Neuron (in vitro differentiated cells): ENCODE measurements at regions not wholly inside any gene's neighbourhood (a gene's known extent, or its start where the extent isn't known, plus 50 kb on each side); places are given as distances from the start of the nearest gene placed in this dataset.

ENCODE experiments used
- H2AFZ ChIP-seq: one replicate; pipeline ENCODE4 v1.6.1; 2013; ENCODE audit warnings: low read depth, mild to moderate bottlenecking, inconsistent platforms, low read length, moderate library complexity
- H3K27me3 ChIP-seq: one replicate; pipeline ENCODE4 v1.6.1; 2013; ENCODE audit warnings: low read length; ENCODE audit not compliant: insufficient read depth
- H3K36me3 ChIP-seq: one replicate; pipeline ENCODE4 v1.6.1; 2013; ENCODE audit warnings: low read length; ENCODE audit not compliant: insufficient read depth
- H3K4me1 ChIP-seq: one replicate; pipeline ENCODE4 v1.6.1; 2013; ENCODE audit warnings: low read length; ENCODE audit not compliant: insufficient read depth
- H3K4me3 ChIP-seq: 2 replicates; pipeline ENCODE4 v1.5.1; 2013; ENCODE audit warnings: mild to moderate bottlenecking, low read length, moderate library complexity
- H3K9me3 ChIP-seq: one replicate; pipeline ENCODE4 v1.6.1; 2013; ENCODE audit warnings: low read length

DNA sequence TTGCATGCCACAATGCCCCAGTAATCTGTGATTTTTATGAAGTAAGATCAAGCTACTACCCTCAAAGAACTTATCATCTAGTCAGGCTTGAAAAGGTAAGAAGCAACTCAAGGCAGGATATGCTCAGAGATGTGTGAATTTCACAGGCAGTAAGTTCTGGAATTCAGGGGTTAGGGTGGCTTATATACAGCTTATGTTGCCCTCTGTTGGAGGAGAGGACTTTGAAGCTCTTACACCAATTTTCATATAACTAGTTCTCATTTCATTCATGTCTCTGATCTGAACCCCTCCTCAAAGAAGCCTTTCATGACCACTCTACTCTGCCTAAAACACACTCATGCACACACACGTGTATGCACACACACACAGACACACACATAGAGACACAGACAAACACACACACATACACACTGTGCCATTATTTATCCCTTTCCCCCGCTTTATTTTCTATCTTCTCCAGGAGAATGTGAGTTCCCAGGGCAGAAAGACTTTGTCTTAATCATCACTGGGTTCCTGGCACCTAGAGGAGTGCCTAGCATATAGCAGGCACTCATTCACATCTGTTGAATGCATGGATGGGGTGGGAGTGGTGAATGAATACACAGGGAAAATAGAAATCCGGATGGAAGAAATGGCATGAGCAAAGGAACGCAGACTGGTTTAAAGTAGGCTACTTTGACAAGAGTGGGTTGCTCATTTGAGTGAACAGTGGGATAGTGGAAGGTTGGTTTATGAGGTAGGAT lies 220.7 kb upstream of the ZBED5 start:
- peaks cover 14% of the 10 kb centered on the region for H3K4me1 ChIP-seq
- no peaks in the 10 kb centered on the region for H3K9me3 ChIP-seq
- H3K27me3 ChIP-seq = no peaks in the 10 kb centered on the region
- no peak overlapping the region for H3K4me3 ChIP-seq
- H2AFZ ChIP-seq = no peak overlapping the region
- no peaks in the 10 kb centered on the region for H3K36me3 ChIP-seq

DNA sequence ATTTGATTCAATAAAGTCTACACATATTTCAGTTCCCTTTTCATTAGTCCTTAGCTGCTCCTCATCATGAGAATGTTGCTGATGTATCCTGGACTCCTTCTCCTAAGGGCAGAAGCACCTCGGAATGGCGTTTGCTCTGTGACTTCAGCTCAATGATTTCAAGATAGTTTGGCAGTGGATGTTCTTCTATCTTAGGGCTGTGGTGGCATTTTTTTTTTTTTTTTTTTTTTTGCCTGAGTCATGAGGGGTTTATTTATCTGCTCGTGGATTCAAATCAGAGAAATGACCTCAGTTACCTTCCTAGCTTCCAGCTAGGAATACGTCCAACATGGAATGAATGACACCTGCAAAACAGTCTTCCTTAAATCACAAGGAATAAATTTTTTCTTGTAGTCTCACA lies 220.0 kb upstream of the ZBED5 start:
- Histone ChIP-seq H3K4me1 (peaks cover 14% of the 10 kb centered on the region), H2AFZ (no peak overlapping the region), H3K27me3 (no peaks in the 10 kb centered on the region), H3K4me3 (no peak overlapping the region), H3K36me3 (no peaks in the 10 kb centered on the region), H3K9me3 (no peaks in the 10 kb centered on the region)

DNA sequence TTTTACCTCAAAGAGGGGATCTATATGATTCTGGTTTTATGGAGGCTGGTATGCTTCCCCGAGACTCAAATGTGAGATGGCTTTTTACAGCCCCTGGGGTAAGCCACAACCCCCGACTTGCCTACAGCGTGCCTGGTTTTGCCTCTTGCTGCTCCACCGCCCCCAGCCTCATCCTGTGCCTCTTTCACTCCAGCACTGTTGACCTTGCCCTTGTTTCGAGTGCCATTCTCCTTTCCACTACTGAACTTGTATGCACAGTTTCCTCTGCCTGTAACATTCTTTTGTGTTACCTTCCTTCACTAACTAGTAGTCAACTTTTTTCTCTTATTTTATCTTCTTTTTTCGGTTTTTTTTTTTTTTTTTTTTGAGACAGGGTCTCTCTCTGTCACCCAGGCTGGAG lies 219.0 kb upstream of the ZBED5 start:
- no peak overlapping the region for H3K4me3 ChIP-seq
- peaks cover 11% of the 10 kb centered on the region for H3K4me1 ChIP-seq
- H3K27me3 ChIP-seq = no peaks in the 10 kb centered on the region
- H2AFZ ChIP-seq = no peak overlapping the region
- H3K9me3 ChIP-seq = no peaks in the 10 kb centered on the region
- H3K36me3 ChIP-seq = no peaks in the 10 kb centered on the region

- Histone ChIP-seq H3K36me3 (no peaks in the 10 kb centered on the region), H3K4me3 (no peak overlapping the region), H3K4me1 (peaks cover 5% of the 10 kb centered on the region), H3K9me3 (no peaks in the 10 kb centered on the region), H2AFZ (no peak overlapping the region), H3K27me3 (no peaks in the 10 kb centered on the region)
Observed at GRCh38 chr11:11076276-11076675, 218.4 kb upstream of the ZBED5 start.

- H3K36me3 ChIP-seq = no peaks in the 10 kb centered on the region
- no peaks in the 10 kb centered on the region for H3K27me3 ChIP-seq
- no peak overlapping the region for H3K4me3 ChIP-seq
- H3K4me1 ChIP-seq = no peaks in the 10 kb centered on the region
- no peak overlapping the region for H2AFZ ChIP-seq
- no peaks in the 10 kb centered on the region for H3K9me3 ChIP-seq
Observed at GRCh38 chr11:11075515-11076171, 217.8 kb upstream of the ZBED5 start.

GRCh38 chr11:11074686-11075335 lies 217.0 kb upstream of the ZBED5 start:
- no peaks in the 10 kb centered on the region for H3K4me1 ChIP-seq
- H3K4me3 ChIP-seq = no peak overlapping the region
- no peaks in the 10 kb centered on the region for H3K36me3 ChIP-seq
- H2AFZ ChIP-seq = no peak overlapping the region
- no peaks in the 10 kb centered on the region for H3K27me3 ChIP-seq
- H3K9me3 ChIP-seq = no peaks in the 10 kb centered on the region

- no peak overlapping the region for H2AFZ ChIP-seq
- no peaks in the 10 kb centered on the region for H3K4me1 ChIP-seq
- no peak overlapping the region for H3K4me3 ChIP-seq
- no peaks in the 10 kb centered on the region for H3K36me3 ChIP-seq
- H3K27me3 ChIP-seq = no peaks in the 10 kb centered on the region
- H3K9me3 ChIP-seq = no peaks in the 10 kb centered on the region
Observed at GRCh38 chr11:11073996-11074395, 216.1 kb upstream of the ZBED5 start.

DNA sequence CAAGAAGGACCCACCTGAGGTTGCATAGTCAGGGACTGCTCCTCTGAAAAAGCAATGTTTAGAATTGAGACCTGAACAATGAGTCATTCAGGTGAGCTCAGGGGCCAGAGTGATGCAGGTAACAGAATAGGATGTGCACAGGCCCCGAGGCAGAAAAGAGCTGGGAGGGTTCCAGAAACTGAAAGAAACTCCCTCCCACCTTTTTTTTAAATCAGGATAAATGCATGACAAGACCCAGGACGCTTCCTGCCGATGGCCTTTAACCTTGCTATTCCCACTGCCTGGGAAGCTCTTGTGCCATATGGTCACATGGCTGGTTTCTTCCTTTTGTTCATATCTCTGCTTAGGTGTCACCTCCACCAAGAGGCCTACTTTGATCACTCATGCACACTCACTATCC lies 214.2 kb upstream of the ZBED5 start:
- no peak overlapping the region for H3K4me3 ChIP-seq
- H3K4me1 ChIP-seq = no peaks in the 10 kb centered on the region
- H2AFZ ChIP-seq = no peak overlapping the region
- H3K27me3 ChIP-seq = no peaks in the 10 kb centered on the region
- H3K36me3 ChIP-seq = no peaks in the 10 kb centered on the region
- H3K9me3 ChIP-seq = no peaks in the 10 kb centered on the region

GRCh38 chr11:11071486-11071885 lies 213.6 kb upstream of the ZBED5 start:
- H3K9me3 ChIP-seq = no peaks in the 10 kb centered on the region
- no peak overlapping the region for H3K4me3 ChIP-seq
- no peak overlapping the region for H2AFZ ChIP-seq
- no peaks in the 10 kb centered on the region for H3K4me1 ChIP-seq
- H3K27me3 ChIP-seq = no peaks in the 10 kb centered on the region
- H3K36me3 ChIP-seq = no peaks in the 10 kb centered on the region

DNA sequence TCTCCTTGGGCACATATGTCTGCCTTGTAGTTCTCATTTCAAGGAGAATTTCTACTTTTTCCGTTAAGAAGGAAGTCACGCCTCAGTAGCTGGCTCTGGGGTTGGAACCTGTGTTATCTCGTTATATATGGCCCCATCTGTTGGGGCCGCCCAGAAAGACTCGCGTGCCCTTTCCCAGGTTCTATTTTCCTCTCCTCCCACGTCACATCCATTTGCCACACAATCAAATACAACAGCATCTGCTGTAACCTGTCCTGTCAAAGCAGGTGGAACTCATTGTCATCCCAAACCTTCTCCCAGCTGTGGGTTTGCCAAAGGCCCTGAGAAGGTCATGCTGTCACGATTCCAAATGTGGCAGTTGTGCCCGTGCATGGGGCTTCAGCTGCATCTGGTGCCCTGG lies 213.1 kb upstream of the ZBED5 start:
- H3K4me3 ChIP-seq = no peak overlapping the region
- H3K27me3 ChIP-seq = no peaks in the 10 kb centered on the region
- H3K4me1 ChIP-seq = no peaks in the 10 kb centered on the region
- H2AFZ ChIP-seq = no peak overlapping the region
- H3K36me3 ChIP-seq = no peaks in the 10 kb centered on the region
- H3K9me3 ChIP-seq = no peaks in the 10 kb centered on the region

GRCh38 chr11:11069841-11070835 lies 212.3 kb upstream of the ZBED5 start:
- Histone ChIP-seq H3K27me3 (no peaks in the 10 kb centered on the region), H2AFZ (no peak overlapping the region), H3K4me3 (no peak overlapping the region), H3K9me3 (no peaks in the 10 kb centered on the region), H3K4me1 (no peaks in the 10 kb centered on the region), H3K36me3 (no peaks in the 10 kb centered on the region)

GRCh38 chr11:11068113-11068512 lies 210.3 kb upstream of the ZBED5 start:
- Histone ChIP-seq H3K36me3 (no peaks in the 10 kb centered on the region), H3K4me1 (no peaks in the 10 kb centered on the region), H3K9me3 (no peaks in the 10 kb centered on the region), H2AFZ (no peak overlapping the region), H3K27me3 (no peaks in the 10 kb centered on the region), H3K4me3 (no peak overlapping the region)
